Bronchial epithelial cell (primary cell): ENCODE measurements at regions not wholly inside any gene's neighbourhood (a gene's known extent, or its start where the extent isn't known, plus 50 kb on each side); places are given as distances from the start of the nearest gene placed in this dataset.

Experiments used
- DNase-seq: peaks from one replicate; pipeline ENCODE4 v3.0.0-alpha.2; 2010; ENCODE audit warnings: low read depth
- FAIRE-seq: peaks from 2 replicates; lab custom pipeline; 2011; peaks lifted over from hg19 to GRCh38; lab: Jason Lieb, UNC
- H3K27me3 ChIP-seq: 2 replicates; pipeline ENCODE4 v1.5.1; 2011; ENCODE audit warnings: low read length; ENCODE audit not compliant: control insufficient read depth, insufficient read depth
- H3K36me3 ChIP-seq: 2 replicates; pipeline ENCODE4 v1.5.1; 2011; ENCODE audit warnings: low read length; ENCODE audit not compliant: control insufficient read depth, insufficient read depth
- H3K4me3 ChIP-seq: 2 replicates; pipeline ENCODE4 v1.5.1; 2011; ENCODE audit warnings: mild to moderate bottlenecking, low read depth, low read length, control low read depth
- CTCF ChIP-seq: IDR thresholded peaks from 2 replicates; pipeline ENCODE4 v1.5.1; 2011; ENCODE audit warnings: mild to moderate bottlenecking, moderate library complexity, low read length, control low read depth, inconsistent platforms; ENCODE audit not compliant: insufficient read depth, severe bottlenecking

GRCh38 chr5:142499591-142500226, 174.9 kb upstream of the SPRY4 start:
- H3K4me3 ChIP-seq: no peak overlapping the region

GRCh38 chr5:142498298-142498697, 173.5 kb upstream of the SPRY4 start:
- no peaks in the 10 kb centered on the region for H3K27me3 ChIP-seq
- H3K36me3 ChIP-seq: no peaks in the 10 kb centered on the region
- H3K4me3 ChIP-seq: no peak overlapping the region
- no peak for TF ChIP-seq CTCF
- DNase-seq: no peak
- FAIRE-seq: peak; percentile 36

More at GRCh38 chr5:142499591-142500226, 174.9 kb upstream of the SPRY4 start:
- DNase-seq: no peak
- no peak for TF ChIP-seq CTCF
- Histone ChIP-seq H3K36me3 (no peaks in the 10 kb centered on the region), H3K27me3 (no peaks in the 10 kb centered on the region)
- no peak for FAIRE-seq

DNA sequence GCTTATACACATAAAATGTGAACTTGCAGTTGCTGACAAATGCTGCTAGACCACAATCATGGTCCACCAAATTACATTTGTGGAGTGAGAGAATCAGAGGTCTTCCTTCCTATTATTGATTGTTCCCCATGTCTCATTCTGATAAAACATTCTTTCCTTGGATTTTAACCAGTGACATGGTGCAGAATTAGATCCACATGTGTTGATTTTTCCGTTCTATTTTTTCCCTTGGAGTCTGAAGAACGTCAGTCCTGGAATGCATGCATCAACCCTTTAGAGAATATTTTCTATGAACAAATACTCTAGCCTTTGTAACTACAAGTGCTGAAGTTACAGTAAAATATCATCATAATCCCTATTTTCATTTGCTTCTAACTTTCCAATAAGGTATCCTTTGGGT, 170.7 kb upstream of the SPRY4 start:
- FAIRE-seq: no peak
- no peak for TF ChIP-seq CTCF
- no peaks in the 10 kb centered on the region for H3K27me3 ChIP-seq

GRCh38 chr5:142493875-142494518, 169.2 kb upstream of the SPRY4 start:
- H3K27me3 ChIP-seq: no peaks in the 10 kb centered on the region
- no peak overlapping the region for H3K4me3 ChIP-seq
- no peak for DNase-seq
- no peaks in the 10 kb centered on the region for H3K36me3 ChIP-seq
- TF ChIP-seq CTCF: no peak
- FAIRE-seq: no peak

More for the DNA sequence above, 170.7 kb upstream of the SPRY4 start:
- Histone ChIP-seq H3K4me3 (no peak overlapping the region), H3K36me3 (no peaks in the 10 kb centered on the region)
- DNase-seq: no peak

DNA sequence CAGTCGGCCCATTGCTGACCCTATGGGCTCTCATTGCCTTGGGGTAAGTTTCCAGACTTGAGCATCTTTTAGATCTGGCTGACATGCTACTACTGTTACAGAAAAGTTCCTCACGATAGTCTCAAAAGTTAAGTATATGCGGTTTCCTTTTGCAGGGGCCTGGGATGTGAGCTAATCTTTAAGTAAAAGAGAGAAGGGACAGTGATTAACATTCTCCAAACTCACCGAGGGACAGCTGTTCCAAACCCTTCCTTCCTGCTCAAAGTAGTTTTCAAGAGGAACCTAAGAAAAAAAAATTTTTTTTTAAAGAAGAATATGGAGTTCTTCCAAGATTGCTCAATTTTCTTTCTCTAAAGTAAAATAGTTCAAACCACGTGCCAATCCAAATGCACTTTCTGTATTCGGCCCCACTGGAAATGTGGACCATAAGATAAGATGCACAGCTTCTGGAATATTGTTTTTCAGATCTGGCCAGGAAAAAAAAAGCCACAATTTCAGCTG, 168.0 kb upstream of the SPRY4 start:
- DNase-seq (no peak), FAIRE-seq (no peak)
- Histone ChIP-seq H3K36me3 (no peaks in the 10 kb centered on the region), H3K4me3 (no peak overlapping the region), H3K27me3 (no peaks in the 10 kb centered on the region)
- no peak for TF ChIP-seq CTCF

- DNase-seq (no peak), FAIRE-seq (no peak)
These were observed 166.9 kb upstream of the SPRY4 start for GRCh38 chr5:142491679-142492078.

More at GRCh38 chr5:142491679-142492078, 166.9 kb upstream of the SPRY4 start:
- no peaks in the 10 kb centered on the region for H3K36me3 ChIP-seq
- H3K27me3 ChIP-seq: no peaks in the 10 kb centered on the region
- TF ChIP-seq CTCF: no peak
- H3K4me3 ChIP-seq: no peak overlapping the region
